GM18858 (cell line): ENCODE measurements at regions not wholly inside any gene's neighbourhood (a gene's known extent, or its start where the extent isn't known, plus 50 kb on each side); places are given as distances from the start of the nearest gene placed in this dataset.
"Not testable (repeated sequence)": the region's sequence is repeated elsewhere in the genome, so short reads cannot be mapped to it uniquely, and the experiment has no call there.

Experiments used
- ATAC-seq: cut with Tn5 transposase; IDR thresholded peaks from one replicate; pipeline ENCODE4 v1.9.1; 2021; ENCODE audit not compliant: unreplicated experiment

DNA sequence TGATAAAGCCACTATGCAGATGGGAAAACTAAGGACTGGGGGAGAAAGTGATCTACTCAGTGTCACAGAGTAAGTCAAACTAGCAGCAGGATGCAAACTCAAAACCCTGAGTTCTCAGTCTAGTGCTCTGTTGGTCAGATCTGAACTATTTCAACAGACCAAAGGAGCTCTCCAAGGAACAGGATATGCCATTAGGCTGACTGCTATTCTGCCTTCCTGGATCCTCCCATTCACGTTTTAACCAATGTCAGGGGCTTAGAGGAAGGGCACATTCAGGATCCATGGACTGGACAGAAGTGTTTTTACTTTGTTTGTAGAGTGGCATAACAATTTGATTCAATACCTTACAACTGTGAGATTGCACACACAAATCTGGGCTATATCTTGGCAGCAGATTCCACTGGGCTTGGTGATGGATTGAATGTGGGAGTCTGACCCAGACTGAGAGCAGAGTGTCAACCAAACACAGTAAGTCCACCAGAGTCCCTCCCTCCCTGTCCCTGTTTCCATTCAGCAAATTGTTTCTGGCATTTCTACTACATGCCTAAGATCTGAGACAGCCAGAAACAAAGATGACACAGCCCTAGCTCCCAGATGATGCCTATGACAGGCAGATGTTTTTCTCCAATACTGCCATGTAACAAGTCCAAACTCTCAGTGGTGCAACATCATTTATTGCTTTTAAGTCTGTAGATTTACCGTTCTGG is 337.8 kb upstream of the CDH5 start:
- no peak for ATAC-seq

GRCh38 chr16:66026787-66027330 is 339.6 kb upstream of the CDH5 start:
- ATAC-seq, result no peak

- no peak for ATAC-seq
Observed at GRCh38 chr16:66026211-66026610, 340.3 kb upstream of the CDH5 start.

DNA sequence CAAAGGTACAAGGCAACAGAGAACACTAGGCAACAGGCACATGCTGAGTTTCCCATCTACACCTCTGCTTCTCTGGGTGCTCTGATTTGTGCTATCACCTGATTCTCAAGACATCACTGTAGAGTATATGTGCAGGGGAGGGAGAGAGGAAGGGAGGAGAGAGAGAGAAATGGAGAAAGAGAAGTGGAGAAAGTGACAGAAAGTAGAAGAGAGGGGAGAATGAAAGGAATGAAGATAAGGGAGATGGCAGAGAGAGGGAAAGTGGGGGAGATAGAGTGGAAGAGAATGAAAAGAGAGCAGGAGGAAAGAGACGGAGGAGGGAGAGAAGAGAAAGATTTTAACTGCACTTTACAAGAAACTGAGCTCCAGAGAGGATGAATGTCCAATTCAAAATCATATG is 340.7 kb upstream of the CDH5 start:
- ATAC-seq, result no peak

DNA sequence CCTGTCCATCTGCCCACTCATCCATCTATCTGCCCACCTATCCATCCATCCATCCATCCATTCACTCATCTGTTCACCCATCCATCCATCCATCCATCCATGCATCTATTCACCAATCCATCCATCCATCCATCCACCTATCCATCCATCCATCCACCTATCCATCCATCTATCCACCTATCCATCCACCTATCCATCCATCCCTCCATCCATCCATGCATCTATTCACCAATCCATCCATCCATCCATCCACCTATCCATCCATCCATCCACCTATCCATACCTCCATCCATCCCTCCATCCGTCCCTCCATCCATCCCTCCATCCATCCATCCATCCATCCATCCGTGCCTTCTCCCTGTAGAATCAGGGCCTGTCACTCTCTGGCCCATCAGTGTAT is 341.9 kb upstream of the CDH5 start:
- ATAC-seq, result not testable (repeated sequence)

DNA sequence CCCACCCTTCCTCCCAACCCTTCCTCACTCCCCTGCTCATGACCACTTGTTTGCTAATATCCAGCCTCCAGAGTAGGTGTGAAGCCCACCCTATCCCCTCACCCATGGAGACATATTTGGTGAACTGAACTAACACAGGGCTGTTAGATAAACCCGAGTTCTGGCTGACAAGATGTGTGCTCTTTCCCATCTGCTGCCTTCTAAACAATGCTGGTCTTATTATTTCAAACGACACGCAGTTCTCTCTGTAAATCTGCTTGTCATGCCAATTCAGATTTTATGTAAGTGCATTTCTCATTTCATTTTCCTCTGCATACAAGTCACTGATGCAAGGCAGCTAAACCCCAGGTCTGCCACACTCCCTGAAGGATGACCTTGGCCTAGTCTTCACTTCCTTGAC is 343.0 kb upstream of the CDH5 start:
- no peak for ATAC-seq

GRCh38 chr16:66020642-66021041 is 345.8 kb upstream of the CDH5 start:
- peak; percentile 72 for ATAC-seq

DNA sequence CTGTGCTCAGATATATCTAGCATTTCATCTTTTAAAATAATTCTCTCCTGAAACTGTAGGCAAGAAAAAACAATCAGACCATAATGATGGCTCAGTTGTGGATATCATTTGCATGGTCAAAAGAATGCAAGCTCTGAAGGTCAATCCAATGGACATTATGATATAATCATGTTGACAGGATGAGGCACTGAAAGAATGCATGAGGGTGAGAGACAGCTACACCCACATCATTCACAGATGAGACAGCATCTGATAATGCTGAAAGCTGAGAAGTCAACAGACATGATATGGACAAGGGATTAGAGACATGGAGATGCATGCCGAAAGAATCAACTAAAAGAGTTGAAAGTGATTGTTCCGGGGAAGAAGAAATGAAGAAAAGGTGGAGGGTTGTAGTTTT is 346.4 kb upstream of the CDH5 start:
- no peak for ATAC-seq

DNA sequence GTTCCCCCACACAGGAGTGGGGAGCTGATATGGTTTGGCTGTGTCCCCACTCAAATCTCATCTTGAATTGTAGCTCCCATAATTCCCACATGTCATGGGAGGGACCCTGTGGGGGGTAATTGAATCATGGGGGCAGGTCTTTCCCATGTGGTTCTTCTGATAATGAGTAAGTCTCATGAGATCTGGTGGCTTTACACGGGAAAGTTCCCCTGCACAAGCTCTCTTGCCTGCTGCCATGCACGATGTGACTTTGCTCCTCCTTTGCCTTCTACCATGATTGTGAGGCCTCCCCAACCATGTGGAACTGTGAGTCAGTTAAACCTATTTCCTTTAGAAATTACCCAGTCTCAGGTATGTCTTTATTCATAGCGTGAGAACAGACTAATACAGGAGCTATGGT is 347.0 kb upstream of the CDH5 start:
- ATAC-seq, result not testable (repeated sequence)

GRCh38 chr16:66014221-66014620 is 352.3 kb upstream of the CDH5 start:
- ATAC-seq, result no peak

GRCh38 chr16:66013486-66013885 is 353.0 kb upstream of the CDH5 start:
- ATAC-seq, result no peak

DNA sequence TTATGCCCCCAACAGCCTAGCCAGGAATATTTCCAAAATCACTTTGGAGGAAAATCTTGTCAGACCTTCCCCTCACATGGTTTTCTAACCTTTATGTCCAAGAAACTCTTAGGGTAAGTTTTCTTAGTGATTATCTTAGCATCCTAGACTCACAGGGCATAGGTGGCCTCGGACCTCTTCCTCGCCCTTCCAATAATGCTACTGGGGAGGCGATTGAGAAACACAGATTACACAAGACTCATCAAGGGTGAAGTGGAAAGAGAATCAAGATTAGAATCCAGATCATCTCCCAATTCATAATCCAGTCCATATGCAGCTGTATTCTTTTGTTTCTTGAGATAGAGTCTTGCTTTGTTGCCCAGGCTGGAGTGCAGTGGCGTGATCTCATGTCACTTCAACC is 358.4 kb upstream of the CDH5 start:
- ATAC-seq, result no peak

DNA sequence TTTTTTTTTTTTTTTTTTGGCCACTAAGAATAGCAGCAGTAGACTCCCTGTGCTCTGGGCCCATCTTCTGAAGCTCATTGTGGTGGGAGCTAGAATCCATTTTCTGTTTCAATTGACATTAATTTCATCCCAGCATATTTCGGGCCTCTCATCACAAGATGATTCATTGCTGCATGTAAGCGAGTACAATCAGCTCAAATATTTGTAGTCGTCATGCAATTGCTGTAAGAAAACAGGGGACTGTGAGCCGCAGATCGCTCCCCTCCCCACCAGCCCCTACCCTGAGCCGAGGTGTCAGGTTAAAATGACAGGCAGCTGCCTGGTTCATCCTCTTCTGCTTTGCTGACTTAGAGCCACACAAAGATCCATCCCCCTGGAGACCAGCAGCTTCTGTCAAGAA is 358.8 kb upstream of the CDH5 start:
- no peak for ATAC-seq

GRCh38 chr16:66006485-66006884 is 360.0 kb upstream of the CDH5 start:
- ATAC-seq, result no peak

GRCh38 chr16:66004699-66005098 is 361.8 kb upstream of the CDH5 start:
- ATAC-seq, result no peak

- ATAC-seq, result no peak
Observed at GRCh38 chr16:66003201-66003600, 363.3 kb upstream of the CDH5 start.

DNA sequence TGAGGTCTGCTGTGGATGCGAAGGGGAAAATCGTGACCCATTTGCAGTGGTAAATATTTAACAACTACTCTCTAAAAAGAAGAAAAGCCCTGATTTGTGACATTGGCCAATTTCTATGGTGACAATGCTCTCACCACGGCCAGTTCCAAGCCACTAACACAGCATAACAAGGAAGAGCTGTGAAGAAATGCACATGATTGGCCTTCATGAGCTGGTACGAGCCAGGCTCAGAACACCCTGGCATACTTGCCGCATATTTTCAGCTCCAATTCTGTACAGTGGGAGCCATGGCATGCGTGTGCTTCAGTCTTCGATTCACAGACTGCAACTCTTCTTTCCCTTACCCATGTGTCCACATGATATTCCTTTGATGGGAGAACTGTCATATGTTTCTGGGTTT is 363.9 kb upstream of the CDH5 start:
- ATAC-seq, result no peak

GRCh38 chr16:66001432-66001831 is 365.1 kb upstream of the CDH5 start:
- no peak for ATAC-seq

DNA sequence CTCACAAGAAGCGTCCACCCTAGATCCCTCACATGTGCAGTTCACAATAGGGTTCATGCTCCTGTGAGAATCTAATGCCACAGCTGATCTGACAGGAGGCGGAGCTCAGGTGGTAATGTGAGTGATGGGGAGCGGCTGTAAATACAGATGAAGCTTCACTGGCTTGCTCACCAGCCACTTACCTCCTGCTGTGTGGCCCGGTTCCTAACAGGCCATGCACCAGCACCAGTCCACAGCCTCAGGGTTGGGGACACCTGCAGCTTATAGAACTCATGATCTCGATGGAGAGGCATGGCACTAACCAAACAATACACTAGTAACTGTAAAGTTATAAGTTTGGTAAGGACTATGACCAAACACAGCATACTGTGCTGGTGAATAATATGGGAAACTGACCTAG is 368.0 kb upstream of the CDH5 start:
- ATAC-seq, result no peak

DNA sequence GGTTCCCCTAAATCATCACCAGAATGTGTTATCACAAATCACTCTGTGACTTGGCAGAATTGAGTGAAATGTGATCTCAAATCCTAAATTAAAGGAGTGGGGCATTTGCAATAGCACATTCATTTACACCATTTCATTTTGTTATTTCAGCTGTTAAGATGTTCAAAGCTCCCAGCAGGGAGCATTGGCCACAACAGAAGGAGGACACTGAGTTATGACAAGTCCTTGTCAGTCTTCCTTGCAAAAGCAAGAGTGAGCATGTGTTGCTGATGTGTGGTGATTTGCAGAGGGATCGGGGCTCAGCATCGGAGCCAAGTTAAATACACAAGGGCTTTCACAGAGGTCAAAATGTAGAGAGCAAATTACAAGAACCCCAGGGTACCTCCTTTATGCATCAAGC is 372.2 kb upstream of the CDH5 start:
- no peak for ATAC-seq

- no peak for ATAC-seq
Observed at GRCh38 chr16:65991149-65991701, 375.3 kb upstream of the CDH5 start.

DNA sequence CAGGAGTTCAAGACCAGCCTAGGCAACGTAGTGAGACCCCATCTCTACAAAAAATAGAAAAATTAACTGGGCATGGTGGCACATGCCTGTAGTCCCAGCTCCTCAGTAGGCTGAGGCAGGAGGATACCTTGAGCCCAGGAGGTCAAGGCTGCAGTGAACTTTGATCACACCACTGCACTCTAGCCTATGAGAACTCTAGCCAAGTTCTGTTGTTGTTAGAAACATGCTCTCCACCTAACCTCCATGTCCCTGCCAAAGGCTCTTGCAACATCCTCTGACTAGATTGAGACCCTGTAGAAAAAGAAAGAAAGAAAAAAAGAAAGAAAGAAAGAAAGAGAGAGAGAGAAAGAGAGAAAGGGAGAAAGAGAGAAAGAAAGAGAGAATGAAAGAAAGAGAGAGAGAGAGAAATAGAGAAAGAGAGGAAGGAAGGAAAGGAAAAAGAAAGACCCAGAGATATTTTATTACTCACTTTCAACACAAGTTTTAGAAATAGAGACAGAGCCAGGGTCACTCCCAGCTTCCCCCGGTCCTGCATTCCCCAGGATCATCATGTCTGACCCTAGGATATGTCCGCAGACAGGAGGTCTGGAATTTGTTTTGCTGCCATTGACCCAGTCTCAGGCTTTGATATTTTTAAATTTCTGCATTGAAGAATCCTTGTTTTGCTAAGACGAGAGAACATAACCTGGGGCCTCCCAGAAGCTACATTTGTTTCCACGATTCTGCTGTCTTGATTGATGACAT is 376.5 kb upstream of the CDH5 start:
- ATAC-seq, result no peak
